Thoracic aorta (tissue), 2 donors: ENCODE measurements at regions not wholly inside any gene's neighbourhood (a gene's known extent, or its start where the extent isn't known, plus 50 kb on each side); places are given as distances from the start of the nearest gene placed in this dataset.

Source experiments
- ATAC-seq: fragments of 150-250 bp; one replicate; pipeline ENCODE4 v1.8.0; 2017; ENCODE audit warnings: low read depth; ENCODE audit not compliant: insufficient number of reproducible peaks, low FRiP score
- DNase-seq: peaks from one replicate; pipeline ENCODE4 v3.0.0-alpha.2; 2020; ENCODE audit warnings: low spot score
- H3K27ac ChIP-seq, 2 donors: fragments of 200-600 bp; sonication (generic); 1 replicate in 1 of 2; 2 replicates in 1 of 2; pipeline ENCODE4 v1.5.1; 2016; ENCODE audit warnings: mild to moderate bottlenecking in 2 of 2, moderate library complexity in 2 of 2
- H3K27me3 ChIP-seq: fragments of 200-600 bp; sonication (generic); replicated peaks from 2 replicates; pipeline ENCODE4 v1.6.0; 2016; ENCODE audit warnings: mild to moderate bottlenecking; ENCODE audit not compliant: insufficient read depth
- H3K36me3 ChIP-seq: fragments of 200-600 bp; sonication (generic); one replicate; pipeline ENCODE4 v1.5.1; 2016
- H3K4me1 ChIP-seq, 2 donors: fragments of 200-600 bp; sonication (generic); 1 replicate in 1 of 2; 2 replicates in 1 of 2; pipeline versions ENCODE4 v1.5.1 to v1.6.0; 2016; ENCODE audit warnings: low read depth in 2 of 2, mild to moderate bottlenecking in 1 of 2; ENCODE audit not compliant: control insufficient read depth in 1 of 2
- H3K4me3 ChIP-seq: fragments of 200-600 bp; sonication (generic); 2 replicates; pipeline ENCODE4 v1.5.1; 2016; ENCODE audit warnings: mild to moderate bottlenecking
- H3K9me3 ChIP-seq: fragments of 200-600 bp; sonication (generic); 2 replicates; pipeline ENCODE4 v1.5.1; 2016
- CTCF ChIP-seq: fragments of 200-600 bp; sonication (generic); IDR thresholded peaks from one replicate; pipeline ENCODE4 v1.5.1; 2019; ENCODE audit warnings: antibody characterized with exemption

GRCh38 chr21:15999741-16000140 lies 270.0 kb downstream of the USP25 start:
- Histone ChIP-seq H3K27ac (no peak overlapping the region), H3K4me3 (no peak overlapping the region), H3K4me1 (no peaks in the 10 kb centered on the region), H3K27me3 (no peaks in the 10 kb centered on the region), H3K9me3 (no peaks in the 10 kb centered on the region), H3K36me3 (no peaks in the 10 kb centered on the region)
- ATAC-seq (no peak), DNase-seq (no peak)
- TF ChIP-seq CTCF = no peak

GRCh38 chr21:16002874-16003466 lies 273.2 kb downstream of the USP25 start:
- DNase-seq = no peak
- TF ChIP-seq CTCF = no peak
- no peak for ATAC-seq
- Histone ChIP-seq H3K4me1 (no peaks in the 10 kb centered on the region), H3K27ac (no peak overlapping the region), H3K4me3 (no peak overlapping the region), H3K27me3 (no peaks in the 10 kb centered on the region), H3K9me3 (no peaks in the 10 kb centered on the region), H3K36me3 (no peaks in the 10 kb centered on the region)

GRCh38 chr21:16004086-16004485 lies 274.3 kb downstream of the USP25 start:
- TF ChIP-seq CTCF = no peak
- H3K4me1 ChIP-seq = no peaks in the 10 kb centered on the region
- no peak overlapping the region for H3K27ac ChIP-seq

GRCh38 chr21:16004523-16004922 lies 274.7 kb downstream of the USP25 start:
- Histone ChIP-seq H3K36me3 (no peaks in the 10 kb centered on the region), H3K4me1 (no peaks in the 10 kb centered on the region), H3K27ac (no peak overlapping the region), H3K9me3 (no peaks in the 10 kb centered on the region), H3K4me3 (no peak overlapping the region), H3K27me3 (no peaks in the 10 kb centered on the region)
- TF ChIP-seq CTCF = no peak
- DNase-seq (no peak), ATAC-seq (no peak)

More at GRCh38 chr21:16004086-16004485, 274.3 kb downstream of the USP25 start:
- DNase-seq = no peak
- H3K27me3 ChIP-seq = no peaks in the 10 kb centered on the region
- ATAC-seq = no peak
- H3K9me3 ChIP-seq = no peaks in the 10 kb centered on the region
- no peaks in the 10 kb centered on the region for H3K36me3 ChIP-seq
- no peak overlapping the region for H3K4me3 ChIP-seq

GRCh38 chr21:16005996-16006395 lies 276.2 kb downstream of the USP25 start:
- Histone ChIP-seq H3K4me3 (no peak overlapping the region), H3K4me1 (no peaks in the 10 kb centered on the region), H3K27me3 (no peaks in the 10 kb centered on the region), H3K9me3 (peaks cover 5% of the 10 kb centered on the region), H3K36me3 (no peaks in the 10 kb centered on the region), H3K27ac (no peak overlapping the region)
- TF ChIP-seq CTCF = no peak
- DNase-seq (no peak), ATAC-seq (no peak)
